Peyer's patch (tissue), 4 donors: ENCODE measurements at regions not wholly inside any gene's neighbourhood (a gene's known extent, or its start where the extent isn't known, plus 50 kb on each side); places are given as distances from the start of the nearest gene placed in this dataset.

Source experiments
- DNase-seq, 3 donors: peaks; one replicate each; pipeline ENCODE4 v3.0.0-alpha.2; 2017 to 2019
- H3K27ac ChIP-seq, 4 donors: fragments of 200-600 bp; sonication (generic); one replicate each; pipeline ENCODE4 v1.5.1; 2016 to 2019
- H3K27me3 ChIP-seq, 2 donors: fragments of 200-600 bp; sonication (generic); one replicate each; pipeline ENCODE4 v1.5.1; 2019
- H3K36me3 ChIP-seq, 3 donors: fragments of 200-600 bp; sonication (generic); one replicate each; pipeline ENCODE4 v1.5.1; 2016 to 2019
- H3K4me1 ChIP-seq, 4 donors: fragments of 200-600 bp; sonication (generic); one replicate each; pipeline ENCODE4 v1.5.1; 2016 to 2019
- H3K4me3 ChIP-seq, 4 donors: fragments of 200-600 bp; sonication (generic); 1 replicate in 3 of 4; 2 replicates in 1 of 4; pipeline ENCODE4 v1.5.1; 2016 to 2019; ENCODE audit warnings: mild to moderate bottlenecking in 1 of 4
- H3K9me3 ChIP-seq, 4 donors: fragments of 200-600 bp; sonication (generic); one replicate each; pipeline ENCODE4 v1.5.1; 2016 to 2019; ENCODE audit warnings: mild to moderate bottlenecking in 1 of 4
- POLR2A ChIP-seq, 2 donors: fragments of 450-650 bp; IDR thresholded peaks; one replicate each; pipeline ENCODE4 v1.5.1; 2017; ENCODE audit warnings: antibody characterized with exemption in 2 of 2, mild to moderate bottlenecking in 2 of 2, moderate library complexity in 2 of 2
- TF ChIP-seq, protein P1 (sequence below), 6 experiments: fragments of 450-650 bp in 4 of 6; fragments of 200-600 bp in 2 of 6; sonication (generic) in 1 of 6; IDR thresholded peaks; one replicate each; pipeline ENCODE4 v1.5.1; 2017 to 2019; ENCODE audit warnings: antibody characterized with exemption in 6 of 6, mild to moderate bottlenecking in 3 of 6, moderate library complexity in 1 of 6

DNA sequence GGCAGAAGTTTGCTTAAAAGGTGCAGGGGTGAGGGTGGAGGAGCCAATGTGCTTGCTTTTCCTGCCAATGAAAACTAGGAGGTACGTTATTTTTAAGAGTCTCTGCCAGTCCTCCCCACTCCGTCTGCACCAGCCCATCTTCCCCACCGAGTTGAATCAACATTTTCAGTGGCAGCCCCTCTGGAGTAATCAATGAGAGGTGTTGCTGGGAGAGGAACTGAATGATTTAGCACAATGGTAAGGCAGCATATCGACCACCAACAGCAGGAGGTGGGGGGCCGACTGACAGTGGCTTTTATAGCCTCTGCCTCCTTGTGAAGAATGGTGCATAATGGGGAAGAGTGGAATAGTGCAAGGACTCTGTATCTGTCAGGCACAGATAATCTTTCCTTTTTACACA is 1465.0 kb upstream of the GOT2 start:
- no peaks in the 10 kb centered on the region for H3K27me3 ChIP-seq
- no peak overlapping the region for H3K4me3 ChIP-seq
- H3K27ac ChIP-seq = no peak overlapping the region
- no peak for TF ChIP-seq POLR2A (IDR thresholded peaks at IDR 0.05)
- TF ChIP-seq, protein P1, sequence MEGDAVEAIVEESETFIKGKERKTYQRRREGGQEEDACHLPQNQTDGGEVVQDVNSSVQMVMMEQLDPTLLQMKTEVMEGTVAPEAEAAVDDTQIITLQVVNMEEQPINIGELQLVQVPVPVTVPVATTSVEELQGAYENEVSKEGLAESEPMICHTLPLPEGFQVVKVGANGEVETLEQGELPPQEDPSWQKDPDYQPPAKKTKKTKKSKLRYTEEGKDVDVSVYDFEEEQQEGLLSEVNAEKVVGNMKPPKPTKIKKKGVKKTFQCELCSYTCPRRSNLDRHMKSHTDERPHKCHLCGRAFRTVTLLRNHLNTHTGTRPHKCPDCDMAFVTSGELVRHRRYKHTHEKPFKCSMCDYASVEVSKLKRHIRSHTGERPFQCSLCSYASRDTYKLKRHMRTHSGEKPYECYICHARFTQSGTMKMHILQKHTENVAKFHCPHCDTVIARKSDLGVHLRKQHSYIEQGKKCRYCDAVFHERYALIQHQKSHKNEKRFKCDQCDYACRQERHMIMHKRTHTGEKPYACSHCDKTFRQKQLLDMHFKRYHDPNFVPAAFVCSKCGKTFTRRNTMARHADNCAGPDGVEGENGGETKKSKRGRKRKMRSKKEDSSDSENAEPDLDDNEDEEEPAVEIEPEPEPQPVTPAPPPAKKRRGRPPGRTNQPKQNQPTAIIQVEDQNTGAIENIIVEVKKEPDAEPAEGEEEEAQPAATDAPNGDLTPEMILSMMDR (IDR thresholded peaks at IDR 0.05) = no peak
- H3K9me3 ChIP-seq = peaks cover 0 to 3% (median 0%) of the 10 kb centered on the region in 4 donors
- no peaks in the 10 kb centered on the region for H3K4me1 ChIP-seq
- no peaks in the 10 kb centered on the region for H3K36me3 ChIP-seq
- DNase-seq = no peak

DNA sequence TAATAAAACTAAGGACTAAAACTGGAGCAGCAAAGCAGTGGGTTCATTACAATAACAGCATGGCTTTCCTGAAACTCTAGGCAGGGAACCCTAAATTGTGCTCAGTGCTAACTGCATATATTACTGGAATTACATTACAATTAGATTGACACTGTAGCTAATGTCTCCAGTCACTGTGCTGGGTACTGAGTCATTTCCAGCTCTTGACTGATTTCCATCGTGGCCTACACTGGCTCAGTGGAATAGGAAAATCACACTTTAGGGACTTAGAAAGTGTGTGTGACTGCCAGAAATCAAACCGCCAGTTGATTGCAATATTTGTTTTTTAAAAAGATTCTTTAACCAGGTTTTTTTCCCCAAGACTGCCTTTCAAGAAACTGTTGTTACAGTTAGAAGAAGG is 1447.4 kb upstream of the GOT2 start:
- H3K27me3 ChIP-seq = no peaks in the 10 kb centered on the region
- no peaks in the 10 kb centered on the region for H3K36me3 ChIP-seq
- no peak for TF ChIP-seq POLR2A (IDR thresholded peaks at IDR 0.05)
- TF ChIP-seq, protein P1 (IDR thresholded peaks at IDR 0.05) = no peak
- H3K4me1 ChIP-seq = no peaks in the 10 kb centered on the region
- H3K4me3 ChIP-seq = no peak overlapping the region
- no peaks in the 10 kb centered on the region for H3K9me3 ChIP-seq
- no peak for DNase-seq
- no peak overlapping the region for H3K27ac ChIP-seq

DNA sequence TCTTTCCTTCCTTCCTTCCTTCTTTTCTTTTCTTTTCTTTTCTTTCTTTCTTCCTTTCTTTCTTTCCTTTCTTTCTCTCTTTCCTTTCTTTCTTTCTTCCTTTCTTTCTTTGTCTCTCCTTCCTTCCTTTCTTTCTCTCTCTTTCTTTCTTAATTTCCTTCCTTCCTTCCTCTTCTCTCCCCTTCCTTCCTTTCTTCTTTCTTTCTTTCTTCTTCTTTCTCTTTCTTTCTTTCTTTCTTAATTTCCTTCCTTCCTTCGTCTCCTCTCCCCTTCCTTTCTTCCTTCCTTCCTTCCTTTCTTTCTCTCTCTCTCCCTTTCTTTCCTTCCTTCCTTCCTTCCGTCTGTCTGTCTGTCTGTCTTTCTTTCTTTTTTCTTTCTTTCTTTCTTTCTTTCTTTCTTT is 1446.5 kb upstream of the GOT2 start:
- DNase-seq = no peak
- Histone ChIP-seq H3K36me3 (no peaks in the 10 kb centered on the region), H3K9me3 (no peaks in the 10 kb centered on the region), H3K4me3 (no peak overlapping the region), H3K4me1 (no peaks in the 10 kb centered on the region), H3K27me3 (no peaks in the 10 kb centered on the region), H3K27ac (no peak overlapping the region)
- TF ChIP-seq POLR2A (IDR thresholded peaks at IDR 0.05) = no peak
- TF ChIP-seq, protein P1 (IDR thresholded peaks at IDR 0.05) = no peak

DNA sequence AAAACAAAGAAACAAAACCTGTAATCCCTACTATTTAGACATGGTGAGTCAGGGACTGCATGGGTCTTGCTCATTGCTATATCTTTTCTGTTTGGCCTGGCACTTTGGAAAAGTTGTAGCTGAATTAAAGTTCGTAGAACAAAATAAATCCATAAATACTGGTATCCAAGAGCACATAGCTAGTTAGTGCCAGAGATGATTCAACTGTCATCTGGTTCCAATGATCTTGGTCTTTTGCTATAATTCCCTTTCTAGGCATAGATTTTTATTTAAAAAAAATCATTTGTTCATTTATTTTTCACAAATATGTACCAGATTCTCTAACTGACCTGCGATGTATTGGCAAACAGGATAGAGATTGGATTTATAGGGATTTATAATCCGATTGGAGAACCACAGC is 1436.1 kb upstream of the GOT2 start:
- Histone ChIP-seq H3K36me3 (no peaks in the 10 kb centered on the region), H3K27me3 (no peaks in the 10 kb centered on the region), H3K27ac (no peak overlapping the region), H3K4me1 (no peaks in the 10 kb centered on the region), H3K9me3 (no peaks in the 10 kb centered on the region), H3K4me3 (no peak overlapping the region)
- DNase-seq = no peak
- TF ChIP-seq, protein P1 (IDR thresholded peaks at IDR 0.05) = no peak
- no peak for TF ChIP-seq POLR2A (IDR thresholded peaks at IDR 0.05)

DNA sequence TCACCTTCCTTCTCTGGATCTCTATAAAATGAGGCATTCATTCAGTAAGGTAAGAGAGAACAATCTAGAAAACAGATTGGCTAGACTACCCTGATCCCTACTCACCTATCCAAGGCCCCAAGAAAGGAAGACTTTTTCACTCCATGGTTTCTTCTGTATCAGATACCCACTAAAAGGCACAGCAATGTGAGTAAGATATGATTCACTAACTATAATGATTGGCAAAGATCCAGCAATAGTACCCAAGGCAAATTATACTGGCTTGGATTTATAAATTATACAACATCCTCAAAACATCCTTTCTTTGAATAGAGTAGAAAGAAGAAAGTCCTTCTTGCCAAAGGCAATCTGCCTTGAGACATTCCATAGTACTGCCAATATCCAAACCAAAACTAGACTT is 1432.0 kb upstream of the GOT2 start:
- no peak overlapping the region for H3K27ac ChIP-seq
- H3K4me3 ChIP-seq = no peak overlapping the region
- no peaks in the 10 kb centered on the region for H3K27me3 ChIP-seq
- no peaks in the 10 kb centered on the region for H3K4me1 ChIP-seq
- no peaks in the 10 kb centered on the region for H3K9me3 ChIP-seq
- H3K36me3 ChIP-seq = no peaks in the 10 kb centered on the region
- TF ChIP-seq, protein P1 (IDR thresholded peaks at IDR 0.05) = no peak
- no peak for TF ChIP-seq POLR2A (IDR thresholded peaks at IDR 0.05)
- no peak for DNase-seq

DNA sequence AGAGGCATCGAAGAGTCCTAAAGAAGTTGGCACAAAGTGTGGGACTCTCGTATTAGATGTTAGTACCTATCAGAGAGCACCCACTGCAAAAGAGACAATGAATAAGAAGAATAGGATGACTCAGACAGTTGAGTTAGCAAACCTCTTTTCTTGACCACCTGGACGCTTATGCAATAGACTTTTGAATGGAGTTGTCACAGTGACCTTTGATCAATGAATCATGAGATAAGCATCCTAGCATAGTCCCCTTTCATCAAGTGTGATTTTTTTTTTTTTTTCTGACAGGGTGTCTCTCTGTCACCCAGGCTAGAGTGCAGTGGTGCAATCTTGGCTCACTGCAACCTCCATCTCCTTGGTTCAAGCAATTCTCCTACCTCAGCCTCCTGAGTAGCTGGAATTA is 1417.9 kb upstream of the GOT2 start:
- H3K9me3 ChIP-seq = no peaks in the 10 kb centered on the region
- TF ChIP-seq, protein P1 (IDR thresholded peaks at IDR 0.05) = no peak
- no peak for TF ChIP-seq POLR2A (IDR thresholded peaks at IDR 0.05)
- no peaks in the 10 kb centered on the region for H3K36me3 ChIP-seq
- no peaks in the 10 kb centered on the region for H3K27me3 ChIP-seq
- no peak overlapping the region for H3K27ac ChIP-seq
- no peak overlapping the region for H3K4me3 ChIP-seq
- no peak for DNase-seq
- no peaks in the 10 kb centered on the region for H3K4me1 ChIP-seq
